HG02973 (cell line): ENCODE measurements at regions not wholly inside any gene's neighbourhood (a gene's known extent, or its start where the extent isn't known, plus 50 kb on each side); places are given as distances from the start of the nearest gene placed in this dataset.

ENCODE experiments used
- ATAC-seq: cut with Tn5 transposase; IDR thresholded peaks from one replicate; pipeline ENCODE4 v1.9.1; 2021; ENCODE audit warnings: moderate library complexity; ENCODE audit not compliant: unreplicated experiment

DNA sequence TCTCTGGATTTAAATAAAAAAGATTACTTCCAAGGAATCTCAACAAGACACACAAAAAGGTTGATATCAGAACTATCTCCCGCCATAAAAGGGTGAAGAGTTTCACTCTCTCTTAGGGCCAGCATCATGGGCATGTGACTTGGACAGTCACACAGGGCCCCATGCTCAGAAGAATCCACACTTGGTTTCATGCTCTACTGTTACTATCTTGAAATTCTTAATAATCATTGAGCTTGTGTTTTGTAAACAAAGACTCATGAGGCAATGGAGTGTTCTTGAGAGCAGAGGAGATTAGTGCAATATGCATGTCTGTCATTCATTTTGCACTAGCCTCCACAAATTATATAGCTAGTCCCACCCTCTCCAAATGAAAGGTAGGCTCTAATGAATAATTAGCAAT lies 58.4 kb downstream of the HMHB1 start:
- no peak for ATAC-seq

DNA sequence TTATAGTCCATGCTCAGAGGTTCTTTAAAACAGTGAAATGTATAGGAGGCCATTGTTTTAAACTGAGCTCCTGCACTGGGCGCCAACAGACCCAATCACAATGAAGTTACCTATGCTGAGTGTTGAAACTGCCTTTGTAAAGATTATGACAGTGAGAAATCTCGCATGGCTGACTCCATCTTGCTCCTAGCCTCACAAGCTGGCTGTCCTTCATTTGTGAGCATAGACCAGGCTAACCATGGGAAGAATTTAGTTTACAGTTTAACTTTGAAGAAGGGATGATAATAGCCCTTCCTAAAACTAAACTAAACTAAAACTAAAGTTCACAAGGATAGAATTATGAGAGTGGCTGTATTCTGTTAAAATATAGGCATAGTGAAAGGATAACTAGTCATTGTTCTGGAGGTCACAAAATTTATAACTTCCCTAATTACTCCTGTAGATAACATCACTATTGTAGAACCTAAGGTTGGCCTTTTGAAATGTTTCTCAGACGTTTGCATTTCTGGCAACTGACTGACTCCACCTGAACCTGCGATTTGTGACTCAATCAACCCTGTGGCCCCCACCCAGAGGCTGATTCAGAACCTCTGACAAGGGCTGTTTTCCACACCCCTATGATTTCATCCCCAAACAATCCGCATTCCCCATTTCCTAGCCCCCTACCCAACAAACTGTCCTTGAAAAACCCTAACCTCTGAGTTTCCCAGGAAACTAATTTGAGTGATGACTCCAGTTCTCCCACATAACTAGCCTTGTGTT lies 59.1 kb downstream of the HMHB1 start:
- ATAC-seq: no peak

DNA sequence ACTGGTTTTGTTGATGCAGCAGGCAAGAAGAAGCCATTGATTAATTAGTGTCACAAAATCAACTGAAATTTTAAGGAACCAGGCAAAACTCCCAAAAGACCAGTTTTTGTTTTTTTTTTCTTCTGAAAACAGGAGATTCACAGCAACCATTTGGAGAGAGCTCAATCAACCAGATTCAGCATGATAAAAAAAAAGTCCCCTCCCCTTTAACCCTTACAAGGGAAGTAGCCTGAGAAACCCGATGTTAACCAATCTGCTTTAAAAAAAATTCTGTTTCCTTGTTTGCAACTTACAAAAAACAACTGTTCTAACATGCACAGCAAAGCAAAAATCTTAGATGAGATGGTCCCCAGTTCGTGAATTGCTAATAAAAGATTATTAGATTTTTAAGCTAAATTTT lies 59.7 kb downstream of the HMHB1 start:
- ATAC-seq: no peak

DNA sequence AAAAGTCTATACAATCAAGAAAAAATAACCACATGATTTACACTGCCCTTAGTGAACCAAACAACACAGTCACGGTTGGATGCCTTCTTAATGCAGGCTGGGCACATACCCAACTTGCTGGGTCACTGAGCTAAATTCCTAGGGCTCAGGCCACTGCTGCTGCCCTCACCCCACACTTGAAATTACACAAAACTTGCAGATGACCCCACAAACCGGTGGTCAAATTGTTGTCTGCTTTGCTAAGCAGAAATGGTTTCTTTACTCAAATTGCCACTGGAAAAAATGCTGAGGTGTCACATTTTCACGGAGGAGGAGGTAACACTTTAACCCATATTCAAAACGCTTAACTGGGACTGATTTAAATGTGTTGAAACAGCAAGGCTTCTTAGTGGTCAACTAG lies 62.4 kb downstream of the HMHB1 start:
- no peak for ATAC-seq

DNA sequence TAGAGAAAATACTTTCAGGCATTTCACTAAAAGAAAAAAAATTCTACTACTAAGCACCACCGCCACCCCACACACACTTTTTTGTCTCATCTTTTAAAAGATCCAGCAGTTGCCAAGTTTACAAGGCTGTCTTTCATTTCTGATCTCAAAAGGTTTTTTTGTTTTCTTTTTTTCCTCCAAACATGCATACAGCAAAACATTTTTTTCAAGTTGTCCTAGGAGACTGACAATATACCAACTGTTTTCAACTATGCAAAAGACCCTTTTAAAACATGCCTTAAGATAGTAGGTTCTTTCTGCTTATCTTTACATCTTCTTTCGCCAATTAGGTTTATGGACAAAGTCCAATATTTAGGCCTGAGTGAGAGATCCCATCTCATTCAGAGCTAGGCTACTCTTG lies 65.2 kb downstream of the HMHB1 start:
- ATAC-seq: no peak

DNA sequence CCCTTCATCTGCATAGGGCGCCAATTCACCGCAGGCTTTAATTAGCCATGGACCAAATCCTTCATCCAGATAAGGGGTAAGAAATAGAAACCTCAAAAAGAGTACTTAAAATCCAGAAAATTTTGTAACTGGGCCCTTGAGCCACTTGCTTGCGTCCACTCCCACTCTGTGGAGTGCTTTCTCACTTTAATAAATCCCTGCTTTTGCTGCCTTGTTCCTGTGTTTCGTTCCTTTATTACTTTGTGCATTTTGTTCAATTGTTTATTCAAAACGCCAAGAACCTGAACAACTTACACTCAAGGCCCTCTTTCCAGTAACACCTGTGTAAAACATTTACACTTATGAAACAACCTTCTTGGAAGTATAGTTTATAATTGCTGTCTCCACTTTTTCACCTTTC lies 66.5 kb downstream of the HMHB1 start:
- no peak for ATAC-seq

DNA sequence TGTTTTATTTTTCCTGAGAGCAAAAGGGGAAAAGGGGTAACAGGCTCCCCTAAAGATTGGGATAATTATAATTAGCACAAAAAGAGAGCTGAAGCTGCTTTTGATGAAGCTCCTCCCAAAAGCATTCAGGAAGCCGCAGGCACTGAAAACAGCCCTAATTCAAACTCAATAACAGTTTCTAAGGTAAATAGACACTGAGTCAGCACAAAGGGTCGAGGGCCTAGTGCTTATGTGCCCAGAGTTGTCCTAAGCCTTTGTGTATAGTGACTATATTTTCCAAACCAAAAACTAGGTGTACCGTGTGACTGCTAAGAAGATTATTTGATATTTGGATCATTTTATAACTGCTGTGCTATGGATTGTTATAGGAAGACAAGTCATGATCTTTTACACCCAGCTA lies 67.7 kb downstream of the HMHB1 start:
- no peak for ATAC-seq

DNA sequence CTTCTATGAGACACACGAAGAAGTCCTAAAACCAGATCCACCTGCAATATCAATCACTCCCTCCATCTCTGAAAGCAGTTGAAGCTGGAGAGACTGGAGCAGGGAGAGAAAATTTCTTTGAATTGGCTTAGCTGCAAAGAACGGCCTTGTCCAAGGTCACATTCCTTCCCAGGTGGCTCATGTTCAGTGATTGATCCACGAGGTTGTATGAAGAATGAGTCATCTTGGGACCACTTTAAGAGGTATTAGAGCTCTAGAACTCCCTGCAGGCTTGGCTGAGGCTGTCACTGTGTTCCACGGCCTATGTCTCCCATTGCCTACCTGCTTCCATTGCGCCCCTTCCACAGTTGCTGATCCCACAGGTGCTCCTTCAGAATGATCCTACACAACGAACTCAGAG lies 68.2 kb downstream of the HMHB1 start:
- ATAC-seq: no peak

DNA sequence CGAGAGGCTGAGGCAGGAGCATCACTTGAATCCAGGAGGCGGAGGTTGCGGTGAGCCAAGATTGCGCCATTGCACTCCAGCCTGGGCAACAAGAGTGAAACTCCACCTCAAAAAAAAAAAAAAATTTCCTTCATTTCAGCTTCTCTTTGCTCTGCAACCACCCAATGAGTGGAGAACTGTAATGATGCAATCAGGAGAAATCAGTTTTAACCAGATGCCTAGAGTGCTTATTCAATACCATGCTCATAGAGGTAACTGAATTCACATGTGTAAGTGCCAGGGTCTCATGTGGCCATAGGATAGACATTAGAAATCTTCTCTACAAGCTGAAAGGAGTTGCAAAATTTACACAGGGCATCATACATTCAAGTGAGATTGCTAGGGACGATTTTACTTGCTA lies 70.6 kb downstream of the HMHB1 start:
- ATAC-seq: no peak

DNA sequence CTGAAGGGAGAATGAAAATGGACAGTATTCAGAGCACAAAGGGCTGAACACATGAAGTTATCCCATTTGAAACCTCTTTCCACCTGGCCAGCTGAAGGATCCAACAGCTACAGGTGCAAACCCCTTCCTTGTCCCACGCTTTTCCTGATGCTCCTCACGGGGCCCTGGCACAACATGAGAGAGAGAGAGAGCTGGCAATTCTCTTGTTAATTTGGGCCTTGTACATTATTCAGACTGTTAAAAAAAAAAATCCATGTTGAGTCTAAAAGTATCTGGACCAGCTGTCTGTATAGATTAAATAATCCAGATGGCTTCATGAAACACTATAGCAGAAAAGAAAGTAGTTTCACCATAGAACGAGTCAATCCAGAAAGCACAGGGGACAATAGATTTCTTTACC lies 74.1 kb downstream of the HMHB1 start:
- no peak for ATAC-seq

DNA sequence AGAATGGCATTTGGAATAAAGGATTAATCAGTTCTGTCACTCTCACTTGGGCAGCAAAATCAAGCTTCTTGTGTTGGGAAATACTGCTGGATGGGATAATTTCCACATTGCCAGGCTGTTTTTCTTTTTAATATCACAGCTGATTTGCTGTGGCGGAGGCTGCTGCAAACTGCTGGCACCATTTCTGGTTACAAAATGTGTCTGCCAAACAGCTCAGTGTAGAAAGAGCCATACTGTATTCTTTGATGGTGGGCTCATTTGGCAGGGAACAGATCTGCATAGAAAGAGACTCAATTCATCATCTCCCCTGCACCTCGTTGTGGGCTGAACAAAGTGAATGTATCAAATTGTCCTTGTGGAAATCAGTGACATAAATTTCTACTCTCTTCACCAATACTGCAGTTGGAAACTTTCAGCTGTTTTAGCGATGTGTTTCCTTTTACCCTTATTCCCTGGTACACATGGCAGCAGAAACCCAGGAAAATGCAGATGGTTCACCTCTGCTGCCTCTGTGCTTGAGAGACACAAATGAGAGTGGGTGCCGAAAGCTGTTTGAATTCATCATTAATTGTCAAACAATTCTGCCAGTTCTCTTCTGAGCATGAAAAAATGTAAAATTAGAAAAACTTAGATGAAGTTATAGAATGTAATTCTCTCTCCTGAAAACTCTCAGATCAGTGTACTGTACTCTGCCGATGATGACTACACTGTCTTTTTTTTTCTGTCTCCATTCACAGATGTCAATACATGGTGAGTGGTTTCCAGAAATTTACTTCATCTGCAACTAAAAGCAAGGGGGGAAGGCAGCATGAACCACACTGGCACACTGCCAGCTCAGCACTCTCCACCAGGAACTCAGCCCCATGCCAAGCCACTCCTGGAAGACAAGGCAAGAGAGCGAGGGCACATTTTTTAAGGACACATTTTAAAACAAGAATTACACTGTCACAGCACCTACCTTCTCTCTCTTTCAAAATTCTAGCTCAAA lies 75.0 kb downstream of the HMHB1 start:
- ATAC-seq: no peak

DNA sequence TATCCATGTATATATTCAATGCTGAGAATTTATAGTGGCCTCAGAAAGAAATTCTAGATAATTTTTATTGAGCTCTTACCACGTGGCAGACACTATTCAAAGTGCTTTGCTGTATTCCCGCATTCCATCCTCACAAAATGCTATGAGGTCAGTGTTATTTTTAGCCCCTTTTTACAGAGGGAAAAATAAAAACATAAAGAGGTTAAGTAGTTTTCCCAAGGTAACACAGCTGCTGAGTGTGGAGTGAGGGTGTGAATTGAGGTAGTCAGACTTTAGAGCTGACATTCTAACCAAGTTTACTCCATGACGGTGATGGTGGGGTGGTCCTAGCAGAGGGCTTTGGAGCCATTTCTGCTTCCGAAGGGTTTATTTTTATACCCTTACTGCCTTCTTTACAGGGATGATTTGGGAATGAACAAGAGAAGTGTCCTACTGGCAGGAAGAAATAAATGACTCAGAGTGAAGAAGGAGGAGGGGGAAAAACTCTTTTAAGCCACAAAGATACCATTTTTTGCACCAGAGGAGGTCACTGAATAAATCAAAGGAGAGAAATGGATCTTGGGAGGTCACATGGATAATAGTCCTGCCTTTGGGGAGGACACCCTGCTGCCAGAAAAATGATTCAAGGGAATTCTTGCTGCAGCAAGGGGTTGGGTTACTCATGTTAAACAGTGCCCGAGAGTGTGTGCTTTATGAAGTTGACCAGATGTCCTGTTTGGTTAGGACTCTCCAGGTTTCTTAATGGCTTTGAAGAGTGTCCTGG lies 76.1 kb downstream of the HMHB1 start:
- ATAC-seq: no peak

DNA sequence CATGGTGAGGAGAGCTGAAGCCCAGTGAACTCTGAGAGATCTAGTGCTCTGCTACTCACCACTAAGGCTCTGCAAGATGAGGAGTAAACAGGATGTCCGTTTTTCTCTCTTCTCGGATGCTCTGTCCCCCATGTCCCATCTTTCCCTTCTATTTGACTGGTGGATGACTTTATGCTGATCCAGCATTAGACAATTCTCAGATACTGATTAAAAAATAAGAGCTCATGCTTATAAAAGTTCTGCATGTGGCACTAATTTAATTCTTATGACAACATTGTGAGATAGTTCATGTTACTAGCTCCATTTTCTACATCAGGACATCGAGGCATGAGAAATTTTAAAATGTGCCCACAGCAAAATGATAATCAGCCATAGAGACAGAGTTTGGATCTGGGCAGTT lies 77.0 kb downstream of the HMHB1 start:
- ATAC-seq: no peak

DNA sequence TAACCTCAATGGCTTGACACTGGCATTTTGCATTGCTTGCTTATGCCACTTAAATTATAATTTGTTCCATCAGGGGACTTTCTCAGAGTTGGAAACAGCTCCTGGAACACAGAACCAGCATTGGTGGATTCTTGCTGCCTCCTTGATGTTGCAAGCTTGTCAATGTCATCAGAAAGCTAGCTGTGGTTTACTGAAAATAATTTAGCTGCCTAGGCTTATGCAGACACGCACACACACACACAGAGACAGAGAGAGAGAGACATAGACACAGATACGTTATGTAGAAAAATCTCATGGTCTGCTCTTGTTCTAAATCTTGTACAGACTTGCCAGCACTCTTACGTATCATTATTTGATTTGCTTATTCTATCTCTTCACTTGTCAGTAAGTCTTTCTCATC lies 78.0 kb downstream of the HMHB1 start:
- no peak for ATAC-seq

DNA sequence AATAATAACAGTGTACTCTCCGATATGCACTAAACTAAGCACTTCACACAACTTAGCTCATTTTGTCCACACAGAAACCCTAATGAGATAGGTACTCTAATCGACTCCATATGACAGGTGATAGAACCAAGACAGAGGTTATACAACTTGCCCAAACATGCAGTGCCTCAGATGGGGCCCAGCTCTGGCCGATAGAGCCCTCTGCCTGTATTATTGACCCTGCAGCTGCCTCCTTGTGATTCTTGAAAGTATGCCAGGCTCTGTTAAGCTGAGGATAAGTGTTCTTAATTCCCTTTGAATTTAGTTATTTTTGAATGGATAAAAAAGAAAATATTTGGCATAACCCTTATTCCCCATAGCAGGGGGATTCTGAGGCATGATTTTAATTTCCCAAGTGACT lies 78.5 kb downstream of the HMHB1 start:
- no peak for ATAC-seq

DNA sequence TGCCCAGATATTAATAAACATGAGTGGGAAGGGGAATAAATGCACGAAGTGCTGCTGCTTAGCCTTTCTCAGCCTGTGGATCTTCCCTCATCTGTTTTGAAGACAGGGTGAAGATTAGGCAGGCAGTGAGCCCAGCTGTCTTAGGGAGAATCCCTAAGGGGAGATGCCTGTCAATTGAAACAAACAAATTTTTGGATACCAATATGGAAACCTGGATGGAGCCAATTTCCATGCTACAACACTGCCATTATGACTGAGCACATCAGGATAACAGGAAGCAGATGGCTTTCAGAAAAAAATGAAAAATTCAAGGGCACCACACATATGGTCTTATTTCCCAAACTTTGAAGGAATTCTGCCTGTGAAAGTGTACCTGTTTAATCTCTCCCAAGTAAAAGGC lies 80.3 kb downstream of the HMHB1 start:
- ATAC-seq: no peak

DNA sequence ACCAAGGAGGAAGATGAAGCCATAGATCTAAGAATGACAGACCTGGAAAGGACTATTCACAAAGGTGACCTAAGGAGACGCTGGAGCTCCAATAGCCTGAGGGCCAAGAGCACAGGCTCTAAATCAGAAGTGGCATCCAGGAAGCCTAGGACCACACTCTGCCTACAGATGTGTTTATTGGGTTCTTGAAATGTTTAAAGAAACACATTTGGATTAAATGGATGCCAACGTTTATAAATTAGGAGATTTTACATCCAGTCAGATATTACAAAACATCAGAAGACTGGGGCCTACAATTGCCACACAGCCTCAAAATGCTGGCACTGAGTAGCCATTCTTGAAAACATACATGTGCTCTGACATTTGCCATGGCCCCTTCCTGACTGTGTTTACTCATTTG lies 80.9 kb downstream of the HMHB1 start:
- no peak for ATAC-seq

DNA sequence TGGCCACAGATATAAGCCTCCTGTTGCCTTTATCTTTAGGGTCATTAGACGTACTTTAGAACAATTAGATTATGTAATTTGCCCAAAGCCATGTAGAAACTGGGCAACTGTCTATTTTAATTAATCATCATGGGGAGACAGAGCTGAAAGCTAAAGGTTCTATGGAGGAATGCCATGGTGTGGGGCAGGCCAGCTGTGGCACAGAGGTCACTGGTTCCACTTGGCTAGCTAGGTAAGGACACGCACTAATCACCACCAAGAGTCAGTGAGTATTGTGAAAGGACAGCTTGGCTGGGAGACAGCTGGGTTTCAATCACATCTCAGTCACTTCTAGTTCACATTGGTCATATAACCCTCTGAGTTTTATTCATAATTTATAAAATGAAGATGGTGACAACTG lies 81.7 kb downstream of the HMHB1 start:
- no peak for ATAC-seq

DNA sequence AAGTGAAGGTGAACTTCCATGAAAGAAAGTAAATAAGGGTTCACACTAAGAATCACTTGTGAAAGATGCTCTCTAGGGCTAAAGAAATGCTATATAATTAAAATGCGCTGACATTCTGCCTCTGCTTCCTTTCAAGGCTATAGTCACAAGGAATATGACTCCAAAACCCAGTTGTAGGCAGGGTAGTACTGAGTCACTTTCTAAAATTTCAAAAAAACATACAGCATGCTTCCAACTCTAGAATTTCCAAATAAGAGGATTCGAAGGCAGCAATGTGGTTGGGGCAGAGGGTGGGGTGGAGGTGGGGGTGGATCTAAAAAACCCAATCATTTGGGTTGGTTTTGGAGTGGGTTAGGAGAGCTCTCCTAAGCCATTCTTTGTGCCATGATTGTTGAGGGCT lies 84.6 kb downstream of the HMHB1 start:
- no peak for ATAC-seq

DNA sequence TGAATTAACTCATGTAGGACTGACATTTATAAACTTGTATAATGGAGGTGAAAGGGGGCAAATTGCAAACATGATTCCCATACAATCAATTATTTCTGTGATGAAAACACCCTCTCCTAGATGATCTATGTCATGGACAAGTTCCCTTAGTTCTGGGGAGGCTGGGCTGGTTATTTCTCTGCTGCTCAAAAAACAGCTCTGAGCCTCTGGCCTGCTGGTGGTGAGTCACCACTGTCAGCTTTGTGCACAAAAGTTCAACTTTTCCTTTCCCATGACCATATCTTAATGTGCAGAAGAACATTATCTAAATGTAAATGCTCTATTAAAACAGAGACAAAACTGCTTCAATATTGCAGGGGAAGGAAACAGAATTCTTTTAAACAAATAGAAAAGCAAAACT lies 85.0 kb downstream of the HMHB1 start:
- no peak for ATAC-seq

DNA sequence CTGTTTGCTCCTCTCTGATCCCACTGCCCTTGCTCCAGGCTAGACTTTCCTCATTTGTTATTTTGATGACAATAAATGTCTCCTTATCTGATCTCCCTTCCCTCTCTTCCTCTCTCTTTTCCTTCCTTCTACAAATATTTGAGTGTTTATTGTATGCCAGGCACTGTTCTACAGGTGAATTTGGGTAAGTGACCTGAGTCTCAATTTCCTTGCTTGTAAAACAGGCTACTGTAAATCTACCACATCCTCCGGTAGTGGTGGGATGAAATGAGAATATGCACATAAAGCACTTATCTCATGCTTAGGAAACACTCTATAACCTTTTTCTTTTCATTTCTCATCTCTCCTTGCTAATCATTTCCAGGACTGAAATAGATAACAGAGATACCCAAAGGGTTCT lies 86.4 kb downstream of the HMHB1 start:
- ATAC-seq: no peak
